Activated CD8-positive, alpha-beta memory T cell treated with anti-CD3 and anti-CD28 coated beads, Interleukin-2, amount 50 U/mL, for 1 hour (primary cell): ENCODE measurements at regions not wholly inside any gene's neighbourhood (a gene's known extent, or its start where the extent isn't known, plus 50 kb on each side); places are given as distances from the start of the nearest gene placed in this dataset.

Source experiments
- DNase-seq: peaks from one replicate; pipeline ENCODE4 v3.0.0-alpha.2; 2020; ENCODE audit errors: extremely low read depth

DNA sequence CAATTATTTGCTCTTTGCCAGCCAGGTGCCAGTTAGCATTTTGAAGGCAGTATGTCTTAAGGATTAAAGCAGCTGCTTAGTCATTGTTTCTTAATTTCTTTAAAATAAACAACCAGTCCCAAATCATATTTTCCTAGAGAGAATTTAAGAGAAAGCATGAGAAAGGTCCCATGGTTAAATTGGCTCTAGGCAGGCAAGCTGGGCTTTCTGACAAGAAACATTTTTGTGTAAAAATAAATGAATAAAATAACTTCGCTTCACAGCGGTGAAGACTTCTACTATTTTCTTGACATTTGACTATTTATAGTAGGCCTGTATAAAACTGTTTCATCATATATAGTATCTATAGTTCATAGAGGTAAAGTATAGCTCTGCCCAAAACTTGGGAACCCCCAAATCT is 617.7 kb upstream of the C9orf72 start:
- no peak for DNase-seq

DNA sequence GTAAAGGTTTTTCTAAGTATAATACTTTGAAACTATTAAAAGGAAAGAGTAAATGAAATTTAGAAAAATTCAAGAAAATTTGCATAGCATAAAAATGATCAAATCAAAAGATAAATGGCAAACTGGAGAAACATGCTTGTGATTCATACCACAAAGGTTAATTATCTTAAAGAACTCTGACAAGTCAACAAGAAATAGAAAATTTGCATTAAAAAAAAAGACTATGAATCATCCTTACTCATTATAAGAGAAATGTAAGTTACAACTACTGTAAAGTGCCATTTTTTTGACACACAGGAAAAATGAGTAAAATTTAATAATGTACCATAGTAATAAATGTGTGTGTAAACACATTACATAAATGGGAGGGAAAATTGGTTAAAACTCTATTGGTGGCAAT is 624.4 kb upstream of the C9orf72 start:
- no peak for DNase-seq

DNA sequence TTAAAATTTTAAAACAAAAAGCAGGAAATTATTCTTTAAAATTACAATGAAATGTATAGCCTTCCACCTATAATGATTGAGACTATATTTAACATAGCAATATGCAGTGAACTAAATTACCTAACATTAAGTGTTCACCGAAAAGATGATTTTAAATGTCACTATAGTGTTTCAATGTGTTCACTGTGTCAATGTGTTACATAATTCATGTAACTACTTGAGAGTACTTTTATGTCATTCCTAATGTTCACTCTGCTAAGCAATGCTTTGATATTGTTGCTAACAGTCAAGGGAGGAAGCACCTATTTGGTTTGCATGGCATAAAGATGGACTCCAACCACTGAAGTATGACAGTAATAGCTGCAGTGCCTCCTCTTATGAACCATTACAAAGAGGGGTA is 629.8 kb upstream of the C9orf72 start:
- DNase-seq, result no peak

DNA sequence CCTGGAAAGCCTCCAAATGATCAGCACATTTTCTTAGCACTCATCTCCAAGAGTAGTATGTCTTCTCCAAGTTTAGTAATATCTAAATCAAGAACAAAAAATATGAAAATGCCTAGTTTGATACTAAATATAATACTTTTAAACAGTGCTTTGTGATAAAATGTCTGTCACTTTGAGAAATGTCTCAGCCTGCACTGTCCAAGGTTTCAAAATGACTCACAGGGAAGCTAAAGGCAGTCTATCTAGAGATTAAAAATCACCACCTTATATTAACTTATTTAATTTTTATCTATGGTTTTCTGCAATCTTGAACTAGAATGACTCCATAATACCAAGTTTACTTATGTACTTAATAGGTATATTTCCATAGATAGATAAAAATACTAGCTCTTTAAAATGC is 633.0 kb upstream of the C9orf72 start:
- no peak for DNase-seq

DNA sequence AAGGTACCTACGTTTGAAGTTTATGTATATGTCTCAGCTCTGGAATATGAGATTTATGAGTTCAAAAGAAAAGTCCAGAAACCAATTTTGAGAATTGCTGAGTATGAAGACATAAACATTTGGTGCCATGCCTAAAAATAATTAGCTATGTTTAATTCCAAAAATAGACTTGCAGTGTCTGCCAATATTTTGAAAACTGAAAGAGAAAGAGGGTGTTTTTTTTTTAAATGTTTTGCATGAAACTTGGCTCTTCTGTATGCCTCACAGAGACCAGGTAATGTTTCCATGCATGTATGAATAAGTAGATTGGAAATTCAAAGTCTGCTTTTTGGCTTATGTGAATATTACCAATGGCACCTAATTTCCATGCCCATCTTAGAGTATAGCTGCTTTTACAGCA is 634.4 kb upstream of the C9orf72 start:
- DNase-seq, result no peak

DNA sequence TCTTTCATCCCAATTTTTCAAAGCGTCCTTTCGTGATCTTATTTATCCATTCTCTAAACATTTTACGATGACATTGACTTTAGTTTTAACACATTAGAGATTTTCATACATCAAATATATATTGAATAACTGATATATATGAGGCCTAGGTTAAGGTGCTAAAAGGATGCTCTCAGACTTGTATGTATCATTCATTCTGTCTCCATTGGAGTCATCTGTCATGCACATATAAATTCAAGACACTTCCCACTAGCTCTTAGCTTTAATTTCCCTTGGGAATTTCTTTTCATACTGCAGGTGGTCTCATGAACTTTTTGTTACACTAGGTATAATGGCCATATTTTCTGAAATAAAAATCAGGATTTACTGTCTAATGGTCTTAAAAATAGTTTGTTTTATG is 635.8 kb upstream of the C9orf72 start:
- no peak for DNase-seq

DNA sequence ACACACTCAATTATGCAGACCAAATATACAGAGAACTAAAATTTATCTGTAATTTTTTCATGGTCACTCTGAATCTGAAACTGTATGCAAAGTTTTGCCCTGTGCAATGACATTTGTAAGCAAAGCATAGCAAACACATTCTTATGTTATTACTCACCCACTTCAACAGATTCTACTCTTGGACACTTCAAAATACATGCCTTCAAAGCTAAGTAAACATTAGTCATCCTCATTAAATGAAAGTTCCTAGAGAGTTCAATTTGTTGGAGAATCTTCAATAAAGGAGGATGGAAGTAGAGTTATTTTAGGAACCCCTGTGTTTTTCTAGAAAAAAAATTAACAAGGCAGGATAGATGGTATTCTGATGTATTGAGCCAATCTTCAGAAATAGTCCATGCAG is 639.7 kb upstream of the C9orf72 start:
- DNase-seq, result no peak

DNA sequence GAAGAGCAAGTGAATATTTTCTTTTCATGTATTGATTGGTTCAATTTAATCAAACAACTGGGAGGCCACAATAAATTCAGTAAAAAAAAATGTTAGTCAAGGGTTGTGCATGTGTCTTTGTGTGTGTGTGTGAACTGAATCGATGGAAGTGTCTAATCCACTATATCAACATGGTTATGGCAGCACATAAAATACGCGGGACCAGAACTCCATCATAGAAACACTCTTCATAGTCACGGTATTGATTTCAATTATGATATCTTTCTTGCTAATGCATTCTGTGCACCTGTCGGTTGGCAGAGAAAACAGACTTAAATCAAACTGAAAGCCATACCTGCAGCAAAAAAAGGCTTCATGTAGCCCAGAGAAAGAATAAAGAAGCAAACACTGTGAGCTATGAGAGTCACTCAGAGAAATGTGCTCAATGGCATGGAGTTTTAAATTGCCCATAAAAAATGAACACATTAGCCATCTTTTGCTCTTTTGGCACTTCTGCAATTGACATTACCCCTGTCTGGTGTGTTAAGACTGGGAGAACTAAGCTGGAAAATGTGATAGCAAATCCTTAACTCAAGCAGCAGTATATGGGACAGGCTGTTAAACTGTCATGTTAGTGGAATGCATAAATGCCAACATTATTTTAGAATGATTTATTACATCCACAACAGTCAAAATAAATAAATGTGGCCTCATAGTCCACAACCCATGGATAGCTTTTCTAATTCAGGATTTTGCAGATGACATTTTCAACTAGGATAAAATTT is 642.4 kb upstream of the C9orf72 start:
- no peak for DNase-seq

DNA sequence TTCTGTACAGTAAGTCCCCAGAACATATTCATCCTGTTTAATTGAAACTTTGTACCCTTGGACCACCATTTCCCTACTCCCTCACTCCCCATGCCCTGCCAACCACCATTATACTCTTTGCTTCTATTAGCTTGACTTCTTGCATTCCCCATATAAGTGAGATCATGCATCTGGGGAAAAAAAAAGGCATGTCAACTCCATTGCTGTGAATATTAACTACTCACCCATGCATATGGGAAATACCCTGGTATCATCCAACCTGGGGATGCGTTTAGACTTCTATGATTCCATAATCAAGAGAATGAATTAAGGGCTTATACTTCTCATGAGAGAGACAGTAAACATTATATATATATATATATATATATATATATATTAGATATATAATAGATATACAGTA is 659.4 kb upstream of the C9orf72 start:
- no peak for DNase-seq

DNA sequence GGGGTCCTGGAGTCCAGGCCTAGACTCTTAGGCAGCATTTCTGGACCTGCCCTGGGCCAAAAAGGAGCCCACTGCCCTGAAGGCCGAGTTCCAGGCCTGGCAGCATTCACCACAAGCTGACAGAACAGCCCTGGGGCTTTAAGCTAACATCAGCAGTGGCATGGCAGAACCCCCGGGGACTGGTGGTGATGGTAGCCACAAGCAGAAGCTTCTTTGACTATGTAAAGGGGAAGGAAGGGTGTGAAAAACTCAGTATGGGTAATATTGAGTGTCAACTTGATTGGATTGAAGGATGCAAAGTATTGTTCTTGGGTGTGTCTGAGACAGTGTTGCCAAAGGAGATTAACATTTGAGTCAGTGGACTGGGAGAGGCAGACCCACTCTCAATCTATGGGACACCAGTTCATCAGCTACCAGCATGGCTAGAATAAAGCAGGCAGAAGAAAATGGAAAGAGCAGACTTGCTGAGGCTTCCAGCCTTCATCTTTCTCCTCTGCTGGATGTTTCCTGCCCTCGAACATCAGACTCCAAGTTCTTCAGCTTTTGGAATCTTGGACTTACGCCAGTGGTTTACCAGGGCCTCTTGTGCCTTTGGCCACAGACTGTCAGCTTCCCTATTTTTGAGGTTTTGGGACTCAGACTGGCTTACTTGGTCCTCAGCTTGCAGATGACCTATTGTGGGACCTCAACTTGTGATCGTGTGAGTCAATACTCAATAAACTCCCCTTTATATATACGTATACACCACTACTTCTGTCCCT is 661.0 kb upstream of the C9orf72 start:
- DNase-seq, result no peak

DNA sequence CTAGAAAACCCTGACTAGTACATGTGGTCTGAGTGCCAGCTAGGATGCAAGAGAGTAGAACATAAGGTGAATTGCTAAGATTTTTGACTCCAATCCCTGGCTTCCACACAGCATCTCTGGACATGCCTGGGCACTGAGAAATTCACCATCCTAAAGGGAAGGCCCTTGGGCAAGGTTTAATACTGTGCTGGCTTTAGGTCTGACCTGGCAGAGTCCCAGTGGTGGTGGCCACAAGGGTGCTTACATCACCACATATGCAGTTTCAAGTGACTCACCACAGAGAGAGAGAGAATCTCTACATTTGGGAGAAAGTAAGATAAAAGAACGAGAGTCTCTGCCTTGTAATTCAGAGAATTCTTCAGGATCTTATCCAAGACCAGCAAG is 661.6 kb upstream of the C9orf72 start:
- no peak for DNase-seq

DNA sequence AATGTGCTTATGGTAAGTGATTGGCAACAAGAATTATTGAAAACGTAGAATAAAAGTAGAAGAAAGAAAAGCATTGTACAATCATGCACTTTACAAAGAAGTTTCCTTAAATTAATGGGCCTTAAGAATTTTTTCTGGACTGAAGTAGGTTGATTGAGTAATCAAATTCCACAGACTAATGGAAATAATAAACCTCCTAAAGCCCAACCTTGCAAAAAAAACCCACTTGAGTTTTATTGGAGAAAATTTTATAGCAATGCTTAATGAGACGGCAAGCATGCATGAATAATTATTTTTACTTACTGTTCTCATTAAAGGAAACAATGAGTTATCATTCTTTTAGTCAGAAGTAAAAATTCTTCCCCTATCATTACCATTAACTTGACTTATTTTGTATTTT is 676.1 kb upstream of the C9orf72 start:
- DNase-seq, result no peak

DNA sequence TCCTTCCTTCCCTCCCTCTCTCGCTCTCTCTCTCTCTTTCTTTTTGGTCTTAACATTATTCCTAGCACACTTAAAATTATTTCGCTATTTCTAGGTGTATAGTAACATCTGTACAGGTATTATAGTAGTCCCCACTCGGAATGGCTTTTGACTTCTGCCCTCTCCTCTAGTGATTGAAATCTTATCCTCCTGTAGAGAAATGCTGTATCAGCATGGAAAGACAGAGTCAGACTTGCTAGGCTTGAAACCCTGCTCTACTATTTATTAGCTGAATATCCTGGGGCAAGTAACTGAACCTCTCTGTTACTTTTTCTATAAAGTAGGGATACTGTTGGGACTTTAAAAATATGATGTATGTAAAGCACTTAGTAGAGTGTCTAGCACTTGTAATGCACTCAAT is 681.9 kb upstream of the C9orf72 start:
- DNase-seq, result no peak

DNA sequence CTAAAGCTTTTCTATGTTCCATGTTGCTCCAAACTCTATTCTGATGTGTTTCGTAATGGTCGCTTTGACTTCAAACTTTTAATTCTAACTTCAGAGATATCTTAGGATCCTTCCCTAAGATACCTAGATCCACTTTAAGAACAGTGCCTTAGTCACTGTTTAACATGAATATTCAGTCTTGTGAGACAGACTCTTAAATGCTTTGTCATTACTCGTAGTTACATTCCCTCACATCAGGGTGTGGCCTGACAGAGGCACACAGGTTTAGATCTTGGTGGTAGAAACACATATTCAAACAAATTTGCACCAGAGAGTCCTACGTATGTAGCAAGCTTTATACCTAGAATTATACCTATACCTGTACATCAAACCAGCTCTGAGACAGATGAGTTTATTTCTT is 687.0 kb upstream of the C9orf72 start:
- no peak for DNase-seq

DNA sequence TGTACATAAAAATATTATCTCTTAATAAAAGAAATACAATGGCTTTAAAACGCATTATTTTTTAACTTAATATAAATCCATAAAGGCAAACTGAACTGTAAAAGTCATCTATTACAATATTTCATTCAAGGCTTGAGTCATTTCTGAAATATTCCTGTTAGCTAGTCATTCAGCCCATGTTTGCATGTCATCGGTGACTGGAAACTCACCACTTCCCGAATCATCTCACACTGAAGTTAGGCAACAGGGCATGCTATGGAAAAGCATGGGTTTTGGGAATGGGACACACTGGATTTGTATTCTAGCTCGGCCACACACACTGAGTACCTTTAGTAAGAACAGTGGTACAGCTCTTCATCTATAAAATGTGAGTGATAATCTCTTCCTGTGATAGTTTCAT is 691.1 kb upstream of the C9orf72 start:
- no peak for DNase-seq

DNA sequence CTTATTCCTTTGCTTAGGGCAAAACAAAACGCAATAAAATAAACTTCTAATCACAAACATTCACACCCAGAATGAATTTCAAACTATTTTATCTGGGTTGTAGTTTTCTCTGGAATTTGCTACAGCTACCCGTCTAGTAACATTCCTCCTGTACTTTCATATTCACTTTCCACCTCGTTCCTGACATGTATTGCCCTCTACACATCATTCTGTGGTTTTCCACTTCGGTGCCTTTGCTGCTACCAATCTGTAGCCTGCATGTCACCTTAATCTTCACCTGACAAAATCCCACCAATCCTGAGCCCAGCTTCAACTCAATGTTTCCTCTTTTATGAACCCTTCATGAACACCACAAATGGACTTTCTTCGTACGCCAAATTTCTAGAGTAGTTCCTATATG is 694.1 kb upstream of the C9orf72 start:
- no peak for DNase-seq

DNA sequence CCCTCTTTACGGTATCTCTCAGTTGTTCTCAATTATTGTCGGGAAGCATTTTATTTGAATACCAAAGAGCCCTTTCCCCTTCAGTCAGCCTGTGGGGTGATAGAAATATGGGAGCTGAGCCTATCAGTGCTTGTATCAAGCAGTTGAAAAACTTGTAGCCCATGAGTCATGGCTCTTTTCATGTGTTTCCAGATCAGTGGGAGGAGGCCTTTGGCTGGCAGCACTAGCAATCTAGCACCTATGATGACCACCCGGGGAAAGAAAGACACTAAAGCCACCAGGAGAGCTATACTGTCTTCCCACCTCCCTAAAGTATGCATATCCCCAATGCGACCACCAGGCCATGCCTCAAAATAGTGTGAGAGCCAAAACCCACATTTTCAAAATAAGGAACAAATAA is 696.9 kb upstream of the C9orf72 start:
- DNase-seq, result no peak

DNA sequence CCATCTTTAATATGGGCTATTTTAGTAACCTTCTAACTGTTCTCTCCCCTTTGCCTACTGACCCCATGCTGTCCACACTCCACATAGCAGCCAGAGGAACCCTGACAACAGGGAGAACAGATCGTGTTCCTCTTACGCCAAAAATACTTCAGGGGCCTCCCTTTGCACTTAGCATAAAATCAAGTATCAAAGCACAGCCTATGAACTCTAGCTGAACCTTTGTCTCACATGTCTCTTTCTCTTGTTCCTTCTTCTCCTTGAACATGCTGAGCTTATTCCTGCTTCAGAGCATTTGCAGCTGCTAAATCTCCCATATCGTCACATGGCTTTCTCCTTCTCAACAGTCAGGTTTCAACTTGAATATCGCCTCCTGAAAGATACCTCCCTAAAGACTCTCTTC is 698.8 kb upstream of the C9orf72 start:
- DNase-seq, result no peak

DNA sequence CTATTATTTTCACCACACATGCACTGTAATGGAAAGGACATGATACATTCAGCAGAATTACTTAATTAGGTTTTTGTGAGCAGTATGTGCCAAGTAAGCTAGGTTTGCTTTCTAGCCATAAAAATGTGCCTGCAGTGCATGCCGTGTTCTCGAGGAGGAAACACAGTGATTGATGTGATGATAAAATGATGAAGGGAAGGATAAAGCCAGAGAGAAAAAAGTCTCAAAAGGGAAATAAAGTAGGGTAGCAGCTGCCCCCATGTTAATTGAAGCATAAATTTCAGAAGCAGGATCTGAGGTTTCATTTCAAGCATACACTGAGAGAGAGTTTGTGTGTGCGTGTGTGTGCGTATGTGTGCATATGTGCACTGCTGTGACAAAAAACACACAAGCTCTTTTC is 714.2 kb upstream of the C9orf72 start:
- DNase-seq, result no peak

DNA sequence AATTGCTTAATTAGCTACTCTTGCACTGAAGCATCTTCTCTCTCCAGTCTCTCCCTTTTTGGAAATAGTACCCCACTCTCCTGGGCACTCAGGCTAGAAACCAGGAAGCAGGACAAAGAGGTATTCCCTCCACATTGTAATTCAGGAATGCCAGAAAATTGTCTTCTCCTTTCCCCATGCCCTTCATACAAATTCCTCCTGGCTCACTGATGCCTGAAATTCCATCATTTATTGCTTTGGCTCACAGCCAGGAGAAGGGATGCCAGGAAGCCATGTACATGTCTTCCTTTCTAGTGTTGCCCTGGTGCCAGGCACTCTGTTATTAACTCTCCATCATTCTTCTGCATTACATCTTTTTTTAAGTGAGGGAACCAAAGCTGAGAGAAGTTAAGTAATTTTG is 716.5 kb upstream of the C9orf72 start:
- DNase-seq, result no peak

DNA sequence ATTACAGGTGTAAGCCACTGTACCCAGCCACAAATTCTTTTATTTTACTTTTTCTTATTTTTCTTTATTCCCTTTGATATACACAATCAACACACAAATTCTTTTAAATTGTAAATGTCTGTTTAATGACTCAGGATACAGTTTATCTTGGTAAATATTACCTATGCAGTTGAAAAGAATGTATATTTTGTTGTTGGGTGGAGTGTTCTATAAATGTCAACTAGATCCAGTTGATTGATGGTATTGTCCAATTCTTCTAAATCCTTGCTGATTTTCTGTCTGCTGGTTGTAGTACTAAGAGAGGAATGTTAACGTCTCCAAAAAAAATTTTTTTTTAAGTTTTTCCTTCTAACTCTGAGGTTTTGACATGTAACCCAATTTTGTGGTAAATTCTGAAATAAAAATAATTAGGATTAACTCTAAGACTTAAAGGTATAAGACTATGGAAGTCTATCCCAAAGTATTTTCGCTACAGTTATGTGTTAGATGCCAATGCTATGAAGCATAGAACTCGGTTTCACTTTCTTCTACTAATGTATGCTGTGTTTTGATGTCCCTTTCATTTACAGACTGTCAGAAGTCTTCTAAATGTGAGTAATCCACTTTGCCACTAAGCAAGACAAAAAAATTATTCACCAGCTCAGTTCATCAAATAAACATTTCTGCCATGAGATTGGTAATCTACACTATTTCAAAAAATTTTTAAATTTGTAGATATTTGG is 720.2 kb upstream of the C9orf72 start:
- DNase-seq, result no peak

DNA sequence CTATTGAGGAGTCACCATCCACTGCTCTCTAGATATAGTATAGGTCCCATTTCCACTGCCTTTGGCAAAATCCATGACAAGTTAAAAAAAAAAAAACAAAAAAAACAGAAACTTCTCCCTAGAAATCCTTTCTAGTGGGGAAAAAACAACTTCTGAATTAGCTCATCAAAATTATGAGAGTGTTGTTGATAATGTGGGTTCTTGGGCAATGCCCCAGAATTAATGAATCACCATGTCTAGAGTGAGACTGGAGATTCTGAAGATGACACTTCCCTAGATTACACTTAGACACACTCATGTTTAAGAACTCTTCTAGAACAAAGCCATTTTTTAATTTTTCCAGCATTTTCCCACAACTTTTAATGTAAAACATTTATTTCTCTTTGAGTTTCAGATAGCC is 728.0 kb upstream of the C9orf72 start:
- no peak for DNase-seq

DNA sequence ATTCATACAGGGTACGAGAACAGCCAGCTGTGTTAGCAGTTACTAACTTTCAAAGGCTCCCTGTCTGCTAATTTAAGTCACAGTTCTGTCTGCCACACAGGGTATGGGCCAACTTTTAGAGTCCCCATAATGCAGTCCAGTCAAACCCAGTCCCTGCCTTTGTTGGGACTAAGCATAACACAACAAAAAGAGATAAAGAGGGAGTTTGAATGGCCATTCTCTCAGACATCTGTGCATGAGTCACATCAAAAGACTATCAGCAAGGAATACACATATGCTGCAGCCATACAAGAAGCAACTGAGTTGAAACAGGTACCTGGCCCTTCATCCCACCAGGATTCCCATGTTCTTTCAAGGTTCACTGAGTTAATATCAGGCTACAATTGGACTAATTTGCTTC is 744.5 kb upstream of the C9orf72 start:
- DNase-seq, result no peak
